GM12872 (cell line): ENCODE measurements at regions not wholly inside any gene's neighbourhood (a gene's known extent, or its start where the extent isn't known, plus 50 kb on each side); places are given as distances from the start of the nearest gene placed in this dataset.

Experiments used
- CTCF ChIP-seq: IDR thresholded peaks from 3 replicates; pipeline ENCODE4 v1.5.1; 2011; ENCODE audit warnings: low read depth, mild to moderate bottlenecking, low read length, moderate library complexity; ENCODE audit not compliant: insufficient read depth

- TF ChIP-seq CTCF: no peak
Measured at GRCh38 chr13:67821606-67822005, 591.5 kb upstream of the PCDH9 start.

GRCh38 chr13:67806796-67807195, 576.7 kb upstream of the PCDH9 start:
- no peak for TF ChIP-seq CTCF

GRCh38 chr13:67803118-67803517, 573.0 kb upstream of the PCDH9 start:
- TF ChIP-seq CTCF: no peak

- TF ChIP-seq CTCF: no peak
Measured at GRCh38 chr13:67792151-67792676, 562.1 kb upstream of the PCDH9 start.

GRCh38 chr13:67791047-67791446, 560.9 kb upstream of the PCDH9 start:
- TF ChIP-seq CTCF: no peak

- TF ChIP-seq CTCF: no peak
Measured at GRCh38 chr13:67776151-67776550, 546.0 kb upstream of the PCDH9 start.

- TF ChIP-seq CTCF: no peak
Measured at GRCh38 chr13:67775359-67775758, 545.2 kb upstream of the PCDH9 start.
